Esophagus muscularis mucosa (tissue), 4 donors: ENCODE measurements at regions not wholly inside any gene's neighbourhood (a gene's known extent, or its start where the extent isn't known, plus 50 kb on each side); places are given as distances from the start of the nearest gene placed in this dataset.

ENCODE experiments used
- DNase-seq: peaks from one replicate; pipeline ENCODE4 v3.0.0-alpha.2; 2017; ENCODE audit errors: extremely low spot score
- H3K27ac ChIP-seq, 4 donors: fragments of 200-600 bp; sonication (generic); replicated peaks in 1 of 4; 1 replicate in 3 of 4; 2 replicates in 1 of 4; pipeline ENCODE4 v1.5.1; 2016 to 2019; ENCODE audit warnings: mild to moderate bottlenecking in 1 of 4
- H3K27me3 ChIP-seq, 4 donors: fragments of 200-600 bp; sonication (generic); one replicate each; pipeline versions ENCODE4 v1.5.1 to v1.6.0; 2016 to 2019
- H3K36me3 ChIP-seq, 4 donors: fragments of 200-600 bp; sonication (generic); one replicate each; pipeline ENCODE4 v1.5.1; 2016 to 2019
- H3K4me1 ChIP-seq, 4 donors: fragments of 200-600 bp; sonication (generic); one replicate each; pipeline ENCODE4 v1.5.1; 2016 to 2019
- H3K4me3 ChIP-seq, 4 donors: fragments of 200-600 bp; sonication (generic); 1 replicate in 2 of 4; 2 replicates in 2 of 4; pipeline ENCODE4 v1.5.1; 2016 to 2019; ENCODE audit warnings: mild to moderate bottlenecking in 4 of 4, moderate library complexity in 1 of 4
- H3K9me3 ChIP-seq, 4 donors: fragments of 200-600 bp; sonication (generic); 1 replicate in 3 of 4; 2 replicates in 1 of 4; pipeline ENCODE4 v1.5.1; 2016 to 2019
- EP300 ChIP-seq: sonication (generic); formaldehyde crosslinking; IDR thresholded peaks from one replicate; pipeline ENCODE4 v1.6.1; 2017; ENCODE audit warnings: antibody characterized with exemption
- POLR2A ChIP-seq: fragments of 450-650 bp; IDR thresholded peaks from one replicate; pipeline ENCODE4 v1.6.1; 2017; ENCODE audit warnings: antibody characterized with exemption, moderate library complexity, mild to moderate bottlenecking, low read depth
- POLR2AphosphoS5 ChIP-seq, 2 donors: sonication (generic); formaldehyde crosslinking; IDR thresholded peaks; one replicate each; pipeline ENCODE4 v1.6.1; 2017; ENCODE audit warnings: antibody characterized with exemption in 2 of 2
- WGBS: methylation state at CpG from one replicate; pipeline ENCODE4 v1.1.5; 2018; 5-methylcytosine and 5-hydroxymethylcytosine counted together
- intact Hi-C: fragments of 100-400 bp; cut with DNase I; formaldehyde crosslinking; loops from one replicate; pipeline ENCODE4 v1.15.1; 2023
- TF ChIP-seq, protein P1 (sequence below), 3 experiments: fragments of 200-600 bp in 2 of 3; fragments of 450-650 bp in 1 of 3; sonication (generic) in 2 of 3; IDR thresholded peaks; one replicate each; pipeline ENCODE4 v1.5.1; 2017 to 2019; ENCODE audit warnings: antibody characterized with exemption in 3 of 3, mild to moderate bottlenecking in 2 of 3, moderate library complexity in 1 of 3

- intact Hi-C loops, result no loop called here
- no peak overlapping the region for H3K4me3 ChIP-seq
- no peaks in the 10 kb centered on the region for H3K36me3 ChIP-seq
- TF ChIP-seq EP300, result no peak
- TF ChIP-seq POLR2A, result no peak
- TF ChIP-seq POLR2AphosphoS5 (IDR thresholded peaks at IDR 0.05), result no peak
- TF ChIP-seq, protein P1, sequence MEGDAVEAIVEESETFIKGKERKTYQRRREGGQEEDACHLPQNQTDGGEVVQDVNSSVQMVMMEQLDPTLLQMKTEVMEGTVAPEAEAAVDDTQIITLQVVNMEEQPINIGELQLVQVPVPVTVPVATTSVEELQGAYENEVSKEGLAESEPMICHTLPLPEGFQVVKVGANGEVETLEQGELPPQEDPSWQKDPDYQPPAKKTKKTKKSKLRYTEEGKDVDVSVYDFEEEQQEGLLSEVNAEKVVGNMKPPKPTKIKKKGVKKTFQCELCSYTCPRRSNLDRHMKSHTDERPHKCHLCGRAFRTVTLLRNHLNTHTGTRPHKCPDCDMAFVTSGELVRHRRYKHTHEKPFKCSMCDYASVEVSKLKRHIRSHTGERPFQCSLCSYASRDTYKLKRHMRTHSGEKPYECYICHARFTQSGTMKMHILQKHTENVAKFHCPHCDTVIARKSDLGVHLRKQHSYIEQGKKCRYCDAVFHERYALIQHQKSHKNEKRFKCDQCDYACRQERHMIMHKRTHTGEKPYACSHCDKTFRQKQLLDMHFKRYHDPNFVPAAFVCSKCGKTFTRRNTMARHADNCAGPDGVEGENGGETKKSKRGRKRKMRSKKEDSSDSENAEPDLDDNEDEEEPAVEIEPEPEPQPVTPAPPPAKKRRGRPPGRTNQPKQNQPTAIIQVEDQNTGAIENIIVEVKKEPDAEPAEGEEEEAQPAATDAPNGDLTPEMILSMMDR (IDR thresholded peaks at IDR 0.05), result no peak
- H3K9me3 ChIP-seq, result no peaks in the 10 kb centered on the region
- H3K4me1 ChIP-seq, result peaks cover 0 to 4% (median 0%) of the 10 kb centered on the region in 4 donors
- WGBS, result 89% methylated on average over 3 of the region's 3 CpGs
- no peak overlapping the region for H3K27ac ChIP-seq
- DNase-seq, result no peak
- H3K27me3 ChIP-seq, result no peaks in the 10 kb centered on the region
Observed at GRCh38 chr2:188766471-188766856, 207.7 kb upstream of the COL3A1 start.

GRCh38 chr2:188767176-188767575, 207.0 kb upstream of the COL3A1 start:
- TF ChIP-seq EP300 (no peak), POLR2AphosphoS5 (IDR thresholded peaks at IDR 0.05) (no peak), POLR2A (no peak)
- TF ChIP-seq, protein P1 (IDR thresholded peaks at IDR 0.05), result no peak
- no peak for DNase-seq
- Histone ChIP-seq H3K9me3 (no peaks in the 10 kb centered on the region), H3K27ac (no peak overlapping the region), H3K4me3 (no peak overlapping the region), H3K4me1 (peaks cover 0 to 4% (median 0%) of the 10 kb centered on the region in 4 donors), H3K27me3 (no peaks in the 10 kb centered on the region), H3K36me3 (no peaks in the 10 kb centered on the region)
- 52% methylated on average over 1 of the region's 1 CpG for WGBS
- intact Hi-C loops, result no loop called here

- WGBS, result 78% methylated on average over 5 of the region's 5 CpGs
- Histone ChIP-seq H3K4me3 (no peak overlapping the region), H3K9me3 (no peaks in the 10 kb centered on the region), H3K36me3 (no peaks in the 10 kb centered on the region), H3K4me1 (peaks cover 0 to 4% (median 0%) of the 10 kb centered on the region in 4 donors), H3K27ac (no peak overlapping the region), H3K27me3 (no peaks in the 10 kb centered on the region)
- TF ChIP-seq, protein P1 (IDR thresholded peaks at IDR 0.05), result no peak
- no peak for TF ChIP-seq POLR2AphosphoS5 (IDR thresholded peaks at IDR 0.05)
- DNase-seq, result no peak
- intact Hi-C loops, result no loop called here
Observed at GRCh38 chr2:188770296-188770695, 203.9 kb upstream of the COL3A1 start.

GRCh38 chr2:188773075-188773474, 201.1 kb upstream of the COL3A1 start:
- H3K36me3 ChIP-seq, result no peaks in the 10 kb centered on the region
- no peak for DNase-seq
- H3K27me3 ChIP-seq, result no peaks in the 10 kb centered on the region
- no peak for TF ChIP-seq POLR2A
- no peak for TF ChIP-seq EP300
- intact Hi-C loops, result no loop called here
- H3K4me1 ChIP-seq, result no peaks in the 10 kb centered on the region
- no peaks in the 10 kb centered on the region for H3K9me3 ChIP-seq
- H3K4me3 ChIP-seq, result no peak overlapping the region
- no peak overlapping the region for H3K27ac ChIP-seq

- 84% methylated on average over 1 of the region's 1 CpG for WGBS
- H3K27me3 ChIP-seq, result no peaks in the 10 kb centered on the region
- TF ChIP-seq POLR2A (no peak), EP300 (no peak), POLR2AphosphoS5 (IDR thresholded peaks at IDR 0.05) (no peak)
- TF ChIP-seq, protein P1 (IDR thresholded peaks at IDR 0.05), result no peak
- H3K27ac ChIP-seq, result no peak overlapping the region
- no peaks in the 10 kb centered on the region for H3K9me3 ChIP-seq
- no peaks in the 10 kb centered on the region for H3K4me1 ChIP-seq
- H3K4me3 ChIP-seq, result no peak overlapping the region
- DNase-seq, result no peak
- no peaks in the 10 kb centered on the region for H3K36me3 ChIP-seq
- intact Hi-C loops, result no loop called here
Observed at GRCh38 chr2:188776634-188777033, 197.5 kb upstream of the COL3A1 start.
